Activated naive CD8-positive, alpha-beta T cell treated with anti-CD3 and anti-CD28 coated beads for 36 hours (primary cell): ENCODE measurements at regions not wholly inside any gene's neighbourhood (a gene's known extent, or its start where the extent isn't known, plus 50 kb on each side); places are given as distances from the start of the nearest gene placed in this dataset.
"Not testable (repeated sequence)": the region's sequence is repeated elsewhere in the genome, so short reads cannot be mapped to it uniquely, and the experiment has no call there.

Source experiments
- DNase-seq: peaks from one replicate; pipeline ENCODE4 v3.0.0; 2021
- H3K27ac Mint-ChIP-seq: one replicate; pipeline ENCODE4 v1.8.0; 2022; ENCODE audit warnings: mild to moderate bottlenecking, moderate library complexity, mixed read lengths
- H3K27me3 Mint-ChIP-seq: one replicate; pipeline ENCODE4 v1.8.0; 2022; ENCODE audit warnings: mild to moderate bottlenecking, mixed read lengths
- H3K36me3 Mint-ChIP-seq: one replicate; pipeline ENCODE4 v1.8.0; 2021; ENCODE audit warnings: mild to moderate bottlenecking, mixed read lengths
- H3K4me1 Mint-ChIP-seq: one replicate; pipeline ENCODE4 v1.8.0; 2021; ENCODE audit warnings: mixed read lengths
- H3K4me3 Mint-ChIP-seq: one replicate; pipeline ENCODE4 v1.8.0; 2022; ENCODE audit warnings: mild to moderate bottlenecking, moderate library complexity, mixed read lengths
- H3K9me3 Mint-ChIP-seq: one replicate; pipeline ENCODE4 v1.8.0; 2022; ENCODE audit warnings: mixed read lengths

DNA sequence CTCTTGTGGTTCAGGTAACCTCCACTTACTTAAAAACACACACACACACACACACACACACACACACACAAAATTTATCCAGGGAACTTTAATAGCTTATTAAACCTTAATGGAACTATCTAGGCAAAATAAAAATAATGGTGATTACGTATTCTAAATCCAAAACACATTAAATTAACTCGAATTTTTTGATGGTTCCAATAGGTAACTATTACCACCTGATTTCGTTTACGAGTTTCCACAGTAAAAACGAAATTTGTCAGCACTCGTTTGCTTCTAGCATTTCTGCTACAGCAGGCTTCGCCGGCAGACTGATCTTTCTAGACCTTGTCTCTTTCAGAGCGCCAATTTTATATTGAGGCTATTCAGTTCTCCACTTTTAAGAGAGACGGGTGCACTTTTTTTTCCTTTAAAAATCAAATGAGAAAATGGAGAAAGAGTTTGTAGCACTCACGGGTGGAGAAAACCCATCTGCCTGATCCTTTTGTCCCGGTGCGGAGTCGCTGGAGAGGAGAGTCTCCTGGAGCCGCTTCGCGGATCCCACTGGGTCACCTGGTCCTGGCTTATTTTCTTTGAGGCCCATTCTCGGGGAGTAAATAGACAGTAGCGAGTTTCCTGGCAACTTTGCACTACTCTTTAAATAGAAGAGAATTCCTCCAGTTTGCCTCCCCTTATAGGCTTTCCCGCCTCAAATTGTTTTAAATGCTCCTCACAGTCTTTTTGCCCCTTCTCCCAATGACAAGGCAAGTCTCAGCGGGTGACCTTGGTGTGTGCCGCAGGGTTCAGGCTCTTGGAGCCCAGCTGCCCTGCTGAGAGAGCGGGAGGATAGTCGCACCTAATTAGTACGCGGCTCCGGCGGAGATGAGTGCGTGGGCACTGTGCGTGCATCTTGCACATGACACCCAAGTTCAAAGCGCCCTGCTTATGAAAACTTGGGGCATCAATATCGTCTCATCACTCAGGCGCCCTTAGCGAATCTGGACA is 117.0 kb downstream of the KCNRG start:
- Mint-ChIP-seq H3K4me3 (no peak overlapping the region), H3K27me3 (peaks cover 82% of the 10 kb centered on the region), H3K9me3 (peaks cover under 1% of the 10 kb centered on the region), H3K4me1 (peaks cover 38% of the 10 kb centered on the region), H3K27ac (no peak overlapping the region), H3K36me3 (peaks cover 6% of the 10 kb centered on the region)
- peak; percentile 18 for DNase-seq

DNA sequence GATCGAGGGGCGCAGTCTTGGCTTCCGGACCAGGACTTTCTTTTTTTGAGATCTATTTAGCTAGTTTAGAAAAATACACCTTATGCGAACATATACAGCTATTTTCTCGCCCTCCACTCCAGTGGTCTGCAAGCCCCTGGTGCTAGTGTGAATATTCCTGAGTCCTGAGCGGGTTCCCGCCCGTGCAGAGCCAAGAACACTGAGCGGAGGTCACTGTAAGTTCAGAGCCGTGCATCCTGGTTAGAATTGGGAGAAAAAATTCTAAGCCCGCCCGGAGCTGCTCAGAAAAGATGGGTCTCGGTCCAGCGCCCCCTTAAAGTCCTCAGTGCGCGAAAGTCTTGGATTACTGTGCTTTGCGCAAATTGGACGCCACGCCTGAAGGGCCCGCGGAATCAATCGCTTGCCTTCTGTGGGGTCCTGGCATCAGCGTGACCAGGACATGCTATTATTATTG is 117.7 kb downstream of the KCNRG start:
- no peaks in the 10 kb centered on the region for H3K9me3 Mint-ChIP-seq
- peaks cover 5% of the 10 kb centered on the region for H3K36me3 Mint-ChIP-seq
- peaks cover 83% of the 10 kb centered on the region for H3K27me3 Mint-ChIP-seq
- H3K27ac Mint-ChIP-seq, result no peak overlapping the region
- peaks cover 35% of the 10 kb centered on the region for H3K4me1 Mint-ChIP-seq
- DNase-seq, result no peak
- H3K4me3 Mint-ChIP-seq, result no peak overlapping the region

DNA sequence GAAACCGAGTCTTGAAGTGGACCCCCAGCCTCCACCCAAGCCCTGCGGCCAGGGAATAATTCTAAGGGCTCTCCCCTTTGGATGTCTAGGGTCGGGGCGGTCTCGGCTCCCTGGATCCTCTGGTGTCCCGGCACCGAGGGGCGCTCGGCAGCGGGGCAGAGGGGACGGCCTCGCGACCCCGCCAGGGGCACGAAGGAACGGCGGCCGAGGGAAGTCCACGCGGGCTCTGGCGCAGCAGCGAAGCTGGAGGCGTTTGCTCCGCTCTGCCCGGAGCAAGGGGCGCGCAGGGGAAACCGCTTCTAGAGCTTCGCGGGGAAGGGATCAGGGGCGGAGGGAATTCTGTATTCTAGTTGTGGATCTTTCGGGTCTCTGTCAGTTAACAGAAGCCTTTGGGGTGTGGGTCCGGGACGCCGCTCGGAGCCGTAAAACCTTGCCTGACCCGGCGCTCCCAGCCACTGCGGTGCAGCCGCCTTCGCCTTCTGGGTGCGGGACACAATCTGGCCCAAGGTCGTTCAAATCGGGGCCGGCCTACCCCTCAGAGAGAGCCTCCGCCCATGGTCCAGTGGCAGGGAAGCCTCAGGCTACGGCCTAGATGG is 118.2 kb downstream of the KCNRG start:
- no peak overlapping the region for H3K4me3 Mint-ChIP-seq
- H3K27me3 Mint-ChIP-seq, result peaks cover 81% of the 10 kb centered on the region
- H3K4me1 Mint-ChIP-seq, result peaks cover 33% of the 10 kb centered on the region
- H3K9me3 Mint-ChIP-seq, result no peaks in the 10 kb centered on the region
- H3K36me3 Mint-ChIP-seq, result peaks cover 5% of the 10 kb centered on the region
- no peak for DNase-seq
- no peak overlapping the region for H3K27ac Mint-ChIP-seq

DNA sequence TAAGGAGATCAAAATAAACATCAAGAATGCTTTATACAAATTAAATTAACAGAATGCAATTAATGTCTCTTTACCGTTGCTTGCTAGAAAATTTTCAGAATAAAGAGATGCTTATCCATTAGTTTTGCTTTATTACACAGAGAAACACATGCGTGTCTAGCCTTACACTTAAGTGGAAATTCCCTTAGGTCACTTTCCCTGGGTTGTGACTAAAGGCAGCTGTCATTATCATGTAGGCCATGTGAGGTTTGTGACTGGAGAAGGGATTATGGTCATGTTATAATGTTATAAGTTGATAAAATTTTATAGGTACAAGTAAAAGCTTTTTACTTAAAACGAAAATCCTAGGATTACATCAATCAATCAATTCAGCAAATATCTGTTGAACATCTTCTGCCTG is 121.0 kb downstream of the KCNRG start:
- Mint-ChIP-seq H3K9me3 (no peaks in the 10 kb centered on the region), H3K4me3 (no peak overlapping the region), H3K27ac (no peak overlapping the region), H3K36me3 (peaks cover 3% of the 10 kb centered on the region), H3K27me3 (peaks cover 64% of the 10 kb centered on the region), H3K4me1 (peaks cover 20% of the 10 kb centered on the region)
- DNase-seq, result no peak

DNA sequence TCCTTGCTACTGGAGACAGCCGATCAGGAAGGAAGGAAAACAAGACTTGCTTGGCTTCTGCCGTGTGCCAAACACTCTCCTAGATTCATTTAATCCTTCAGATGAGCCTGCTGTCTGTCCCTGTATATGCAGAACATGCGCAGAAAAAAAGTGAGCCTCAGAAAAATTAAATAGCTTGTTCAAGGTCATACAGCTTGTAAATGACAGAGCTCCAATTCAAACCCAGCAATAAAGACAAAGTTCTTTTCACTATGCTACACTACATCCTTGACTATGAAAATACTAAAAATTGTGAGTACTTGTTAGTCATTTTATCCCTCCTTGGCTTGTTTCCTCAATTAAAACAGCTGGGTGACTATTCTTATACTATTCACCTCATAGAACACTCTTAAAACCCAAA is 121.4 kb downstream of the KCNRG start:
- Mint-ChIP-seq H3K27me3 (peaks cover 59% of the 10 kb centered on the region), H3K36me3 (peaks cover 3% of the 10 kb centered on the region), H3K27ac (no peak overlapping the region), H3K4me3 (no peak overlapping the region), H3K9me3 (no peaks in the 10 kb centered on the region), H3K4me1 (peaks cover 15% of the 10 kb centered on the region)
- DNase-seq, result no peak

DNA sequence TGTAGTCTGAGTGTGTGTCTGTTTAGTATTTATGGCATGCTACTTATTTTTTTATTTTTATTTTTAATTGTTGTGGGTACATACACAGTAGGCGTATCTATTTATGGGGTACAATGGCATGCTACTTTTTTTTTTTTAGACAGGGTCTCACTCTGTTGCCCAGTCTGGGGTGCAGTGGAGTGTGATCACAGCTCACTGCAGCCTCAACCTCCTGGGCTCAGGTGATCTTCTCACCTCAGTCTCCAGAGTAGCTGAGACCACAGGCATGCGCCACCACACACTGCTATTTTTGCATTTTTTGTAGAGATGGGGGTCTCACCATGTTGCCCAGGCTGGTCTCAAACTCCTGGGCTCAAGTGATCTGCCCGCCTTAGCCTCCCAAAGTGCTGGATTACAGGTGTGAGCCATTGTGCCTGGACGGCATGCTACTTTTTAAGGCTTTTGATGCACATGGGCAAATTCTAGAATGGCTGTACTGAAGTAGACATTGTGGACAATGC is 124.2 kb downstream of the KCNRG start:
- not testable (repeated sequence) for H3K27ac Mint-ChIP-seq, H3K36me3 Mint-ChIP-seq, H3K4me1 Mint-ChIP-seq, H3K9me3 Mint-ChIP-seq, DNase-seq, H3K4me3 Mint-ChIP-seq
- H3K27me3 Mint-ChIP-seq, result peaks cover 43% of the 10 kb centered on the region

DNA sequence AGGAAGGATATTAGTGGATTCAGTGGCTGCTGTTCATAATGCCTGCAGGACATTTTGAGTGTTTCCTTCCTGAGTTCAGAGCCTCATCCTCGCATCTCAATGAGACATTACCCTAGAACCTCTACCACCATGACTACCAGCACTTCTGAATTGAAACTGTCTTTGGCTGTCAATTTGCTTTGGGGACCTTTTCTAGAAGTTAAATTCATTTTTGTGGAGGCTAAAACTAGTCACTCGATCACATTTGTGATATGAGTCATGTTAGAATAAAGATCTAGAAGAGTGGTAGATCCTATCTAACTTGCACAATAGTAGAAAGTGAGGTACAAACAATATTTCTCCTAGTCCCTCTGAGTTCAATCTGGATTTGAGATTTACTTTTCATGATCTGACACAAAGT is 124.9 kb downstream of the KCNRG start:
- DNase-seq, result no peak
- no peak overlapping the region for H3K27ac Mint-ChIP-seq
- H3K4me3 Mint-ChIP-seq, result no peak overlapping the region
- H3K9me3 Mint-ChIP-seq, result no peaks in the 10 kb centered on the region
- H3K36me3 Mint-ChIP-seq, result no peaks in the 10 kb centered on the region
- H3K4me1 Mint-ChIP-seq, result peaks cover 7% of the 10 kb centered on the region
- H3K27me3 Mint-ChIP-seq, result peaks cover 36% of the 10 kb centered on the region

DNA sequence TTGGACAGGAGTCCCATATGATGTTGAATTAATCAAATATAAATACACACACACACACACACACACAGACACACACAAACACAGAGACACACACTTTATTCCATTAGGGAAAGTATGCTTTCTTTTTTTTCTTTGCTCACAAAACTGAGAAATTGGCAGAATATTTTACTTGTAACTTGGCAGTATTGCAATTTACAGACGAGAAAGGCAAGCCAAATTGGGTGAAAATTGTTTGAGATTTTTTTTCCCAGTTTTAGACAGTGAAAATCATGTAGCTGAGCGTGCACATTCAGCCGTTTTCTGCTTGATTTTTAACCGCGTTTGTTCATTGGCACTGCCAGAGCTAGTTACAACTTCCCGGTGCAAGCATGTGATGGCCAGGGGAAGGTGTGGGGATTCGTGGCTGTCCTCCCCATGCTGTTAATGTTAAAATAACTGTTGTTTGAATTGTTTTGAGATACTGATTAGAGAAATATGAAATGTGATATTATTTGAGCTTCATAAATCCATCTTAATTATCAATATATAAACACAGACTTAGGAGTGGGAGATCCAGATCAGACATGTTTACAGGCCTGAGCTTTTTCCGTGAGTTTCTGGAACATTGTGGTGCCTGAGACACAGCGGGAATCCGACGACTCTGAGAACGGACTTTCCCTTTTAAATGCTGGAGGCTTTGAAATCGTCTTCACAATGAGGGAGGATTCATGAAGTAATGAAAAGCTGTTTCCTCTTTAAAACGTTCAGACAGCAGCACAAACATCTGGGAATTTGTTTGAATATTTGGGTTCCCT is 125.5 kb downstream of the KCNRG start:
- no peak for DNase-seq
- Mint-ChIP-seq H3K9me3 (no peaks in the 10 kb centered on the region), H3K4me3 (no peak overlapping the region), H3K4me1 (peaks cover 7% of the 10 kb centered on the region), H3K27ac (no peak overlapping the region), H3K27me3 (peaks cover 35% of the 10 kb centered on the region), H3K36me3 (no peaks in the 10 kb centered on the region)

DNA sequence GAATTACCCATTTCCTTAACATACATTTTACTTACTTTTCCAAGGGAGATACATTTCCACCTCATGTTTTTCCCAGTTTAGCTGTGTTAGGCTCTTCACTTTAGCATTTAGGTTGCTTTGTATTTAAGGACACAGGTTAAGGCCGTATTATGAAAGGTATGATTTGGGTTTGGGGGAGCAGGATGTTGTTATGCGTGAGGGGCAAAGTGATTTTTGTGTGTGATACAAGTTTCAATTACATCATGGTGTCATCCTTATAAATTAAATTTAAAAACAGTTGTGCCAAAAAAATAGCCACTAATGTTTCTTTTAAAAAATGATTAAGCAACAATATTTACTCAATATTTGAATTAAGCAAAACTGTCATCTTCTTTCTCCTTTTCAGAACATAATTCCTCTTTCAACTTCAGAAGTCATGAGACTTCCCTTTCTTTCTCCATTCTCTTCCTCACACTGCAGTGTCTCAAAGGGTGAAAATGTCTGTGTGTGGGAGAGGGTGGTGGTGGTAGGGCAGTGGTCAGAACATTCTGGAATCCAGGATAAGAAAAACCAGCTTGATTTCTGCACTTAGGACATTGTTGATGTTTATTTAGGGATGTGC is 126.2 kb downstream of the KCNRG start:
- no peak overlapping the region for H3K27ac Mint-ChIP-seq
- H3K4me3 Mint-ChIP-seq, result no peak overlapping the region

DNA sequence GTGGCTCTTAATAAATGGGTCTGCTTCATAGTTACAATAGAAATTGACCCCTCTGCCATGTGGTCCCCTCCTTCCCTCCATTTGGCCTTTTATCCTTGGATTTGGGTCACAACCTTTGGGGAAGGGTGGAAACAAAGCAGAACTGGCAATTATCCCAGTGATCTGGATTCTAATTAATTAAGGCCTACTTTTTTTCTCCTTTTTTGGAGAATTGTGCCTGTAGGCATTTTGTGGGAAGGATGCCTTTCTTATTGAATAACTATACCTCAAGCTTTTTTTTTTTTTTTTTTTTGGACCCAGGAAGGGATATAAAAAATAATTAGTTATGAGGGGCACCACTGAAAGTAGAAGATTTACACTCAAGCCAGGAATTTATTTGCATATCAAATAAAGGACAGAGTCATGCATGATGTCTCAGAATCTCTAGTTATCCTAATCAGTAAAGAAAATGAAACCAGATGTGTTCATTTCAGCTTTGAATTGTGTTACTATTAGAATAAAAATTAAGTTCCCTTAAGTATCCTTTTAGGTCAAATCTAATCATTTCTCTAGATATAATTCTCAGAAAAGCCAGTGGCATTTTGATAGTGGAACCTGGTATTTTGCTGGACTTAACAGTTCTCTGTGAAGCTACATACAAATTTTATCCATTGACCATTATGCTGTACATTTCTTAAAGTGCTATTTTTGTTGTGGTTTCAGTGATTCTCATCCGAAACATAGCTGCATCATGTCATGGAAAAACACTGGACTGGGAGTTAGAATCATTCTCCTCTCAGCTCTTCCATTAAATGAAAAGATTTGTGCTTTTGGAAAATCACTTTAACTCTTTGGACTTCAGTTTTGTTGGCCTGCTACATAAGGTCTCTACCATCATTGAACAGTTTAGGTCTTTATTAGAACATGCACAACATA is 129.3 kb downstream of the KCNRG start:
- H3K9me3 Mint-ChIP-seq, result no peaks in the 10 kb centered on the region
- H3K4me3 Mint-ChIP-seq, result no peak overlapping the region
- H3K27ac Mint-ChIP-seq, result no peak overlapping the region
- peaks cover 20% of the 10 kb centered on the region for H3K27me3 Mint-ChIP-seq
- no peaks in the 10 kb centered on the region for H3K36me3 Mint-ChIP-seq
- DNase-seq, result no peak
- H3K4me1 Mint-ChIP-seq, result peaks cover 7% of the 10 kb centered on the region

More for the DNA sequence above, 126.2 kb downstream of the KCNRG start:
- peaks cover 34% of the 10 kb centered on the region for H3K27me3 Mint-ChIP-seq
- no peak for DNase-seq
- peaks cover 7% of the 10 kb centered on the region for H3K4me1 Mint-ChIP-seq
- H3K9me3 Mint-ChIP-seq, result no peaks in the 10 kb centered on the region
- H3K36me3 Mint-ChIP-seq, result no peaks in the 10 kb centered on the region

DNA sequence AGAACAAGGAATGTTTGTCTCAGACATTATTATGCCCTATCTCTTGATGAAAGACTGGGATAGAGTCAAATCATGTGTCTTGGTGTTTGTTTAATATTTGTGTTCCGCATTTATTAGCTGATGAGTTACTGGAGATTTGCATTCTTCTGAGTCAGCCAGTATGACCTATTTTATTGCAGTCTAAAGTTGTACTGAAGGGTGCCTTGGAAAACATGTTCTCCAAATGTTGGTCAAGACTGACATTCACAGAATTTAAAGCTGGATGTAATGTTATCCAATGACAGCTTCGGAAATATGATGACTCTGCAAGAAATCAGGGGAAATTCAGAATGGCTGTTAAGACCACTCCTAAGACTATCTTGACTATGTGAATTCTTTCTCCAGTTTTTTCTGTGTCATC is 134.0 kb downstream of the KCNRG start:
- H3K27ac Mint-ChIP-seq, result no peak overlapping the region
- no peaks in the 10 kb centered on the region for H3K36me3 Mint-ChIP-seq

DNA sequence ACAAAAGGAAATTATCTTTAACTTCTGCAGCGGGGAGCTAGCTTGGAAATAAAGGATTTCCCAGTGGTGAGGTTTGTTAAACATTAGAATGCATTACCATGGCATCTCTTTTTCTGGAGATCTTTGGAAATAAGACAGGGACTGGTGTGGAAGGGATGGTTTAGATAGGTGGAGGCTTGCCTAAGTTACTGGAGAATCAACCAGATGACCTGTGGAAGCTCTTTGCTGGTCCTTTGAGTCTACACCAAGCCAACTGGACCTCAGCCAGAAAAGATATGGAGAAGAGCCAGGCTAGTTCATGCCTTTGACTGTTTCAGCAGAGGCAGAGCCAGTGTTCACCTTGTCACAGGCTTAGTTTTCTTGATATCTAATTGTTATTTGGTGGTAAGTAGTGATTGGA is 134.7 kb downstream of the KCNRG start:
- Mint-ChIP-seq H3K4me1 (peaks cover 7% of the 10 kb centered on the region), H3K9me3 (no peaks in the 10 kb centered on the region), H3K27ac (no peak overlapping the region), H3K4me3 (no peak overlapping the region), H3K27me3 (peaks cover 5% of the 10 kb centered on the region), H3K36me3 (no peaks in the 10 kb centered on the region)
- no peak for DNase-seq

More for the DNA sequence above, 134.0 kb downstream of the KCNRG start:
- no peaks in the 10 kb centered on the region for H3K9me3 Mint-ChIP-seq
- H3K27me3 Mint-ChIP-seq, result peaks cover 5% of the 10 kb centered on the region
- no peak for DNase-seq
- H3K4me1 Mint-ChIP-seq, result peaks cover 7% of the 10 kb centered on the region
- no peak overlapping the region for H3K4me3 Mint-ChIP-seq

DNA sequence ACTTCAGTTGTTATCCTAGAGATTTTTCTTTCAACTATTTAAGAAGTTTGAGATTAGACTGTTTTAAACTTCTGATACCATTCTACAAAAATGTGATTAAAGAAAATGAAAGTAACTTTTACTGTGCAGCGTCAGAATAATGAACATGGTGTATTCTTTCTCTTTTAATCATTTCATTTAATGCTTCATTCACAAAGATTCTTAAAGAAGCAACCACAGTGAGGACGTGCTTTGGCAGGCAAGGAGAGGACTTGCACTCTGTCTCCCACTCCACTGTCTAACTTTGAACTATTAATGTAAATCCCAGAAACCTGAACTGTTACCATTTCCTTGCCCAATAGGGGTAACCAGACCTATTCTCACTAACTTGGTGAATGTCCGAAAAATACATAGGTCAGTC is 137.0 kb downstream of the KCNRG start:
- no peaks in the 10 kb centered on the region for H3K9me3 Mint-ChIP-seq
- no peak overlapping the region for H3K27ac Mint-ChIP-seq
- H3K4me1 Mint-ChIP-seq, result peaks cover 7% of the 10 kb centered on the region
- no peaks in the 10 kb centered on the region for H3K36me3 Mint-ChIP-seq
- no peak for DNase-seq
- H3K27me3 Mint-ChIP-seq, result peaks cover 4% of the 10 kb centered on the region
- peak overlapping the region; percentile 48 for H3K4me3 Mint-ChIP-seq
